H1 (cell line): ENCODE measurements at regions not wholly inside any gene's neighbourhood (a gene's known extent, or its start where the extent isn't known, plus 50 kb on each side); places are given as distances from the start of the nearest gene placed in this dataset.

Experiments
- GABPA ChIP-seq: IDR thresholded peaks from 2 replicates; pipeline ENCODE4 v1.6.1; 2011; ENCODE audit warnings: mild to moderate bottlenecking, low read length, moderate library complexity, borderline replicate concordance; ENCODE audit not compliant: insufficient read depth
- HDAC6 ChIP-seq: IDR thresholded peaks from one replicate; pipeline ENCODE4 v1.7.1; 2012; ENCODE audit warnings: low read depth, mild to moderate bottlenecking, inconsistent platforms, low read length, moderate library complexity
- TF ChIP-seq, protein P1 (sequence below): IDR thresholded peaks from 2 replicates; pipeline ENCODE4 v1.6.1; 2012; ENCODE audit warnings: inconsistent platforms

- TF ChIP-seq, protein P1, sequence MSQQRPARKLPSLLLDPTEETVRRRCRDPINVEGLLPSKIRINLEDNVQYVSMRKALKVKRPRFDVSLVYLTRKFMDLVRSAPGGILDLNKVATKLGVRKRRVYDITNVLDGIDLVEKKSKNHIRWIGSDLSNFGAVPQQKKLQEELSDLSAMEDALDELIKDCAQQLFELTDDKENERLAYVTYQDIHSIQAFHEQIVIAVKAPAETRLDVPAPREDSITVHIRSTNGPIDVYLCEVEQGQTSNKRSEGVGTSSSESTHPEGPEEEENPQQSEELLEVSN: no peak
- no peak for TF ChIP-seq HDAC6
- no peak for TF ChIP-seq GABPA
These were observed 1567.3 kb downstream of the SLITRK5 start (continued) for GRCh38 chr13:89238496-89238895.
